ENCODE measurements at regions not wholly inside any gene's neighbourhood (a gene's known extent, or its start where the extent isn't known, plus 50 kb on each side); places are given as distances from the start of the nearest gene placed in this dataset.

- Histone ChIP-seq H3K27me3 (ENCODE audit: insufficient read depth, low read depth, low read length) (no peaks in the 10 kb centered on the region), H2AFZ (ENCODE audit: low read depth, low read length) (no peak overlapping the region), H3F3A (ENCODE audit: insufficient read depth, low read length, poor library complexity, severe bottlenecking) (no peaks in the 10 kb centered on the region), H4K20me1 (ENCODE audit: insufficient read depth) (no peaks in the 10 kb centered on the region), H3K79me2 (replicated peaks; ENCODE audit: insufficient read depth, low read length) (no peaks in the 10 kb centered on the region), H3K36me3 (ENCODE audit: insufficient read depth, low read length) (no peaks in the 10 kb centered on the region), H3K4me3 (ENCODE audit: low read length) (no peak overlapping the region), H3K9ac (ENCODE audit: low read length) (no peak overlapping the region), H3K9me2 (ENCODE audit: insufficient read depth, low read length) (no peaks in the 10 kb centered on the region), H3K9me3 (ENCODE audit: low read length) (no peaks in the 10 kb centered on the region), H3K27ac (ENCODE audit: low read length) (no peak overlapping the region), H3K4me2 (ENCODE audit: low read length) (no peak overlapping the region)
- TF ChIP-seq EZH2 (IDR thresholded peaks at IDR 0.05; ENCODE audit: borderline replicate concordance, insufficient read depth, low read length, poor library complexity, severe bottlenecking) (no peak), POLR2AphosphoS5 (IDR thresholded peaks at IDR 0.05) (no peak), REST (IDR thresholded peaks at IDR 0.05; ENCODE audit: borderline replicate concordance) (no peak), CTCF (IDR thresholded peaks at IDR 0.05; ENCODE audit: poor library complexity, severe bottlenecking) (no peak), EP300 (conservative IDR thresholded peaks at IDR 0.05; ENCODE audit: poor library complexity, severe bottlenecking) (no peak), TAF1 (IDR thresholded peaks at IDR 0.05; ENCODE audit: low read depth) (no peak)
Measured at GRCh38 chr15:24886538-24886937, 68.2 kb upstream of the SNRPN start.

- no peak overlapping the region for H3K27ac ChIP-seq (ENCODE audit: low read length)
- H3K4me3 ChIP-seq (ENCODE audit: low read length) = no peak overlapping the region
- no peaks in the 10 kb centered on the region for H3K36me3 ChIP-seq (ENCODE audit: insufficient read depth, low read length)
- H4K20me1 ChIP-seq (ENCODE audit: insufficient read depth) = no peaks in the 10 kb centered on the region
- no peaks in the 10 kb centered on the region for H3K79me2 ChIP-seq (replicated peaks; ENCODE audit: insufficient read depth, low read length)
- TF ChIP-seq MXI1 (conservative IDR thresholded peaks at IDR 0.05; ENCODE audit: poor library complexity, severe bottlenecking) (no peak), SMC3 (conservative IDR thresholded peaks at IDR 0.05; ENCODE audit: poor library complexity) (no peak), POLR2AphosphoS5 (IDR thresholded peaks at IDR 0.05) (no peak), EP300 (conservative IDR thresholded peaks at IDR 0.05; ENCODE audit: poor library complexity, severe bottlenecking) (no peak), TAF1 (IDR thresholded peaks at IDR 0.05; ENCODE audit: low read depth) (no peak), CTCF (IDR thresholded peaks at IDR 0.05; ENCODE audit: poor library complexity, severe bottlenecking) (no peak), RAD21 (conservative IDR thresholded peaks at IDR 0.05) (no peak), REST (IDR thresholded peaks at IDR 0.05; ENCODE audit: borderline replicate concordance) (no peak), EZH2 (IDR thresholded peaks at IDR 0.05; ENCODE audit: borderline replicate concordance, insufficient read depth, low read length, poor library complexity, severe bottlenecking) (no peak)
- H2AFZ ChIP-seq (ENCODE audit: low read depth, low read length) = no peak overlapping the region
- H3K4me2 ChIP-seq (ENCODE audit: low read length) = no peak overlapping the region
- no peaks in the 10 kb centered on the region for H3K9me3 ChIP-seq (ENCODE audit: low read length)
- no peak overlapping the region for H3K9ac ChIP-seq (ENCODE audit: low read length)
- H3K9me2 ChIP-seq (ENCODE audit: insufficient read depth, low read length) = no peaks in the 10 kb centered on the region
- H3F3A ChIP-seq (ENCODE audit: insufficient read depth, low read length, poor library complexity, severe bottlenecking) = no peaks in the 10 kb centered on the region
- no peaks in the 10 kb centered on the region for H3K27me3 ChIP-seq (ENCODE audit: insufficient read depth, low read depth, low read length)
Measured at GRCh38 chr15:24898715-24899272, 56.0 kb upstream of the SNRPN start.

All from neural cell (in vitro differentiated cells).